OCI-LY1 (cell line): ENCODE measurements at regions not wholly inside any gene's neighbourhood (a gene's known extent, or its start where the extent isn't known, plus 50 kb on each side); places are given as distances from the start of the nearest gene placed in this dataset.

Experiments used
- CTCF ChIP-seq: fragments of 200-600 bp; sonication (generic), shearing (Covaris generic); IDR thresholded peaks from 2 replicates; pipeline ENCODE4 v1.5.1; 2017; ENCODE audit warnings: mild to moderate bottlenecking, antibody characterized with exemption, low read length, moderate library complexity, mixed read lengths
- EZH2 ChIP-seq: fragments of 200-600 bp; sonication (generic), shearing (Covaris generic); IDR thresholded peaks from 2 replicates; pipeline ENCODE4 v1.8.0; 2017; ENCODE audit warnings: borderline replicate concordance, mixed run types, mild to moderate bottlenecking, antibody characterized with exemption, low read length, moderate library complexity, mixed read lengths

DNA sequence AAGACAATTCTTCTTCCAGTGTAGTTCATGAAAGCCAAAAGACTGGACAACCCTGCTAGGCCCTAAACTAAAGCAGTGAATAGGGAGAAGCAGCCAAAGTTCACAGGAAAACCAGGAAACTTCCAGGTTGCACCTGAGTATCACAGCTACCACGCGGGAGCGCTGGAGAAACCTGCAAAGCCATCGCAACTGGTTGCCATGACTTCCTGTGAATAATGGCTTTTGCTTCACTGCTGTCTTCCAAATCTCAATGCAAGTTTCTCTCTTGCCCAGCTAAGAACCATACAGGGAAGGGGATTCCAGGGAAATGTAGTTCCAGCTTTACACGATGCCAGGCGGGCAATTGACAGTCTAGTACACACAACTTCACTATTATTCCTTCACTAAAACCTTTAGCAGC, 114.1 kb downstream of the GXYLT1 start:
- no peak for TF ChIP-seq CTCF
- TF ChIP-seq EZH2: no peak
